ENCODE measurements at regions not wholly inside any gene's neighbourhood (a gene's known extent, or its start where the extent isn't known, plus 50 kb on each side); places are given as distances from the start of the nearest gene placed in this dataset.

DNA sequence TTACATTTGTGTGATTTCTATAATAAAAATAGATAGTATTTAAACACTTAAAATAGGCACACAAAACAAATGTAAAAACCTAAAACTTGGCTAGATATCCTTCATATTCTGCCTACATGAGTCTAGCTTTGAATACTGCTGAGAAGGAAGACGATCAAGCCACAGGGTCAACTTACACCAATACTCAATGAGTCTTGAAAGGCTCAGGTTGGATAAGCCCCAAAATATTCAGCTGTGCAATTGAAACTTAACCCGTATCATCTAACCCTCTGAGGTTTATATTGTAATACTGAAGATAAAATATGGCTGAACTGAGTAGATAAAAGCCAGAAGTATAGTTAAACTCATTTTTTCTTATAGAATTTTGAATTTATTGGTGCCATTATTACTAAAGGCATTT is 313.0 kb upstream of the NRXN1 start:
- Histone ChIP-seq H3F3A (replicated peaks; ENCODE audit: low read depth) (no peaks in the 10 kb centered on the region), H3K9me2 (ENCODE audit: insufficient read depth) (no peaks in the 10 kb centered on the region), H4K20me1 (replicated peaks; ENCODE audit: insufficient read depth) (no peaks in the 10 kb centered on the region), H3K4me1 (ENCODE audit: insufficient read depth) (peaks cover 2% of the 10 kb centered on the region; the same call in 1 of the 2 replicates), H3K27ac (ENCODE audit: low read depth) (no peak overlapping the region), H3K36me3 (ENCODE audit: insufficient read depth) (no peaks in the 10 kb centered on the region), H3K4me3 (no peak overlapping the region), H3K4me2 (no peak overlapping the region), H3K79me2 (replicated peaks; ENCODE audit: insufficient read depth) (no peaks in the 10 kb centered on the region), H3K27me3 (ENCODE audit: insufficient read depth) (no peaks in the 10 kb centered on the region), H2AFZ (no peak overlapping the region)
- no peak overlapping the region for H3K4me3 Mint-ChIP-seq
- no peaks in the 10 kb centered on the region for H3K27me3 Mint-ChIP-seq (ENCODE audit: insufficient read depth, low read depth, poor library complexity)
- no peak for DNase-seq (ENCODE audit: low spot score)
- H3K9me3 Mint-ChIP-seq = no peaks in the 10 kb centered on the region
- H3K27ac Mint-ChIP-seq = no peak overlapping the region
- ATAC-seq = no peak
- peaks cover 5% of the 10 kb centered on the region for H3K4me1 Mint-ChIP-seq
- H3K36me3 Mint-ChIP-seq (ENCODE audit: low read depth) = no peaks in the 10 kb centered on the region
- TF ChIP-seq ZNF114 (CRISPR knock-in tag; IDR thresholded peaks at IDR 0.05) = no peak
- TF ChIP-seq EZH2phosphoT487 (IDR thresholded peaks at IDR 0.05; ENCODE audit: unreplicated experiment) = no peak
- TF ChIP-seq POLR2AphosphoS5 (IDR thresholded peaks at IDR 0.05; ENCODE audit: low read depth) = no peak
- TF ChIP-seq, protein P1, sequence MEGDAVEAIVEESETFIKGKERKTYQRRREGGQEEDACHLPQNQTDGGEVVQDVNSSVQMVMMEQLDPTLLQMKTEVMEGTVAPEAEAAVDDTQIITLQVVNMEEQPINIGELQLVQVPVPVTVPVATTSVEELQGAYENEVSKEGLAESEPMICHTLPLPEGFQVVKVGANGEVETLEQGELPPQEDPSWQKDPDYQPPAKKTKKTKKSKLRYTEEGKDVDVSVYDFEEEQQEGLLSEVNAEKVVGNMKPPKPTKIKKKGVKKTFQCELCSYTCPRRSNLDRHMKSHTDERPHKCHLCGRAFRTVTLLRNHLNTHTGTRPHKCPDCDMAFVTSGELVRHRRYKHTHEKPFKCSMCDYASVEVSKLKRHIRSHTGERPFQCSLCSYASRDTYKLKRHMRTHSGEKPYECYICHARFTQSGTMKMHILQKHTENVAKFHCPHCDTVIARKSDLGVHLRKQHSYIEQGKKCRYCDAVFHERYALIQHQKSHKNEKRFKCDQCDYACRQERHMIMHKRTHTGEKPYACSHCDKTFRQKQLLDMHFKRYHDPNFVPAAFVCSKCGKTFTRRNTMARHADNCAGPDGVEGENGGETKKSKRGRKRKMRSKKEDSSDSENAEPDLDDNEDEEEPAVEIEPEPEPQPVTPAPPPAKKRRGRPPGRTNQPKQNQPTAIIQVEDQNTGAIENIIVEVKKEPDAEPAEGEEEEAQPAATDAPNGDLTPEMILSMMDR (conservative IDR thresholded peaks at IDR 0.05; ENCODE audit: low read depth in 2 of 2) = no peak
- no peak for TF ChIP-seq STAT1 (IDR thresholded peaks at IDR 0.05; ENCODE audit: unreplicated experiment)
- no peak for TF ChIP-seq NANOG (IDR thresholded peaks at IDR 0.05; ENCODE audit: borderline replicate concordance)
- TF ChIP-seq ZNF331 (CRISPR knock-in tag; IDR thresholded peaks at IDR 0.05; ENCODE audit: low read depth) = no peak
- TF ChIP-seq CREB1 (CRISPR knock-in tag; IDR thresholded peaks at IDR 0.05; ENCODE audit: low read depth) = no peak
- TF ChIP-seq, protein P2, sequence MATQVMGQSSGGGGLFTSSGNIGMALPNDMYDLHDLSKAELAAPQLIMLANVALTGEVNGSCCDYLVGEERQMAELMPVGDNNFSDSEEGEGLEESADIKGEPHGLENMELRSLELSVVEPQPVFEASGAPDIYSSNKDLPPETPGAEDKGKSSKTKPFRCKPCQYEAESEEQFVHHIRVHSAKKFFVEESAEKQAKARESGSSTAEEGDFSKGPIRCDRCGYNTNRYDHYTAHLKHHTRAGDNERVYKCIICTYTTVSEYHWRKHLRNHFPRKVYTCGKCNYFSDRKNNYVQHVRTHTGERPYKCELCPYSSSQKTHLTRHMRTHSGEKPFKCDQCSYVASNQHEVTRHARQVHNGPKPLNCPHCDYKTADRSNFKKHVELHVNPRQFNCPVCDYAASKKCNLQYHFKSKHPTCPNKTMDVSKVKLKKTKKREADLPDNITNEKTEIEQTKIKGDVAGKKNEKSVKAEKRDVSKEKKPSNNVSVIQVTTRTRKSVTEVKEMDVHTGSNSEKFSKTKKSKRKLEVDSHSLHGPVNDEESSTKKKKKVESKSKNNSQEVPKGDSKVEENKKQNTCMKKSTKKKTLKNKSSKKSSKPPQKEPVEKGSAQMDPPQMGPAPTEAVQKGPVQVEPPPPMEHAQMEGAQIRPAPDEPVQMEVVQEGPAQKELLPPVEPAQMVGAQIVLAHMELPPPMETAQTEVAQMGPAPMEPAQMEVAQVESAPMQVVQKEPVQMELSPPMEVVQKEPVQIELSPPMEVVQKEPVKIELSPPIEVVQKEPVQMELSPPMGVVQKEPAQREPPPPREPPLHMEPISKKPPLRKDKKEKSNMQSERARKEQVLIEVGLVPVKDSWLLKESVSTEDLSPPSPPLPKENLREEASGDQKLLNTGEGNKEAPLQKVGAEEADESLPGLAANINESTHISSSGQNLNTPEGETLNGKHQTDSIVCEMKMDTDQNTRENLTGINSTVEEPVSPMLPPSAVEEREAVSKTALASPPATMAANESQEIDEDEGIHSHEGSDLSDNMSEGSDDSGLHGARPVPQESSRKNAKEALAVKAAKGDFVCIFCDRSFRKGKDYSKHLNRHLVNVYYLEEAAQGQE (IDR thresholded peaks at IDR 0.05; ENCODE audit: unreplicated experiment) = no peak

DNA sequence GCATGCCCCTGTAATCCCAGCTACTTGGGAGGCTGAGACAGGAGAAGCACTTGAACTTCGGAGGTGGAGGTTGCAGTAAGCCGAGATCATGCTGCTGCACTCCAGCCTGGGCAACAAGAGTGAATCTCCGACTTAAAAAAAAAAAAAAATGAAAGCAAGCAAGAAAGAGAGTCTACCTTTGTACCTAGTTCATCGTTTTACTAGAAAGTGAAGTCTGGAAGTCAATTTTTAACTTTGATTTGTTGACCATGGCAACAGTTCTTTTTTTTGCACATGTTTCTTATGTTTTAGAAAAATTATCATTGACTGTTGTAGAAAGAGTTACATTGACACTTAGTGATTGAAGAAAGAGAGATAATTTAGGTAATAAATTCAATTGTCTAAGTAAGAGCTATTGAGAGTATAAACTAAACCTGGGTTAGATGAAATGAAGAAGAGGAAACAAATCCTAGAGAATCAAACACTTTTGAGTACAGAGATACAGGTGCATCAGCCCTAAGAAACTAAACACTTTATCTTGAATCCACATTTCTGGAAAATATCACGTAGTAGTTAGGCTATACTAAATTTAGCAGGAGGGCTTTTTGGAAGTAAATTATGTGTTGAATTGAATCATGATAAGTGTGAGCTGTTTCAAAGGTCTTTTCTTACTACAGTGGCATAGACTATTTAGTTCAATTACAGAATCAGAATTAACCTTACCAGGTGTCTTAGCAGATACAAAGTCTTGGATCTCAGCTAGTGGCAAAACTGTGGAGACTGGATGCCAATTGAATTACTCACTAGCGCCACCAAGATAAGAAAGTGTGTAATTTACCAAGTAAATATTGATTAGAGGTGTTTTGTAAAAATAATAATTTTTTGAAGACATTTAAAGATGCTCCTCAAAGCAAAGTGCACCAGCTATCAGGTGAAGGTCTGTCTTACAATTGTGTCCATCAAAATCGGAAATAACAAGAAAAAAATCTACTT is 303.4 kb upstream of the NRXN1 start:
- H3K9me2 ChIP-seq (ENCODE audit: insufficient read depth) = no peaks in the 10 kb centered on the region
- Mint-ChIP-seq H3K4me1 (no peaks in the 10 kb centered on the region), H3K4me3 (no peak overlapping the region), H3K36me3 (ENCODE audit: low read depth) (no peaks in the 10 kb centered on the region), H3K27me3 (ENCODE audit: insufficient read depth, low read depth, poor library complexity) (no peaks in the 10 kb centered on the region), H3K9me3 (no peaks in the 10 kb centered on the region), H3K27ac (no peak overlapping the region)
- no peaks in the 10 kb centered on the region for H3K4me1 ChIP-seq (ENCODE audit: insufficient read depth)
- H3F3A ChIP-seq (replicated peaks; ENCODE audit: low read depth) = no peaks in the 10 kb centered on the region
- TF ChIP-seq, protein P1 (conservative IDR thresholded peaks at IDR 0.05; ENCODE audit: low read depth in 2 of 2) = peak; percentile 62 to 75
- TF ChIP-seq ZNF331 (CRISPR knock-in tag; IDR thresholded peaks at IDR 0.05; ENCODE audit: low read depth) = no peak
- no peak for TF ChIP-seq STAT1 (IDR thresholded peaks at IDR 0.05; ENCODE audit: unreplicated experiment)
- H3K4me3 ChIP-seq = no peak overlapping the region
- H3K36me3 ChIP-seq (ENCODE audit: insufficient read depth) = no peaks in the 10 kb centered on the region
- DNase-seq (ENCODE audit: low spot score) (peak; percentile 69), ATAC-seq (no peak)
- no peaks in the 10 kb centered on the region for H3K79me2 ChIP-seq (replicated peaks; ENCODE audit: insufficient read depth)
- H3K27me3 ChIP-seq (ENCODE audit: insufficient read depth) = no peaks in the 10 kb centered on the region
- H4K20me1 ChIP-seq (replicated peaks; ENCODE audit: insufficient read depth) = no peaks in the 10 kb centered on the region
- no peak overlapping the region for H2AFZ ChIP-seq
- H3K4me2 ChIP-seq = no peak overlapping the region
- no peak overlapping the region for H3K27ac ChIP-seq (ENCODE audit: low read depth)

All from GM23338 (cell line).